ENCODE measurements at regions not wholly inside any gene's neighbourhood (a gene's known extent, or its start where the extent isn't known, plus 50 kb on each side); places are given as distances from the start of the nearest gene placed in this dataset.
"Not testable (repeated sequence)": the region's sequence is repeated elsewhere in the genome, so short reads cannot be mapped to it uniquely, and the experiment has no call there.

DNA sequence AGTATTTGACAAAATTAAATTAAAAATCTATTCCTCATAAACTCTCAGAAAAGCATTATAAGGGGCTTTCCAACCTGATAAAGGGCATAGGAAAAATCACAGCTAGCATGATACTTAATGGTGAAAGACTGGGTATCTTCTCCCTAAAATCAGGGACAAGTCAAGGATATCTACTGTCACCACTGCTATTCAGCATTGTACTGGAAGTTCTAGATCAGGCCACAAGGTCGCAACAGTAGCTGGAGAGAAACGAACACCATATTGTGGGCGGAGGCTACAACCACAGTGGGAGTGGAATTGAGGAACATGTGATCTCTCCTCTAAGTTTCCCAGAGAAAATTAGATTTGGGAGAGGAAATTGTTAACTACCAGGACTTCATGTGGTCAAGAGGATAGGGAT is 70.0 kb upstream of the NAMPT start:
- no peak for DNase-seq (ENCODE audit: low read depth in 4 of 4, low spot score in 3 of 4)

DNA sequence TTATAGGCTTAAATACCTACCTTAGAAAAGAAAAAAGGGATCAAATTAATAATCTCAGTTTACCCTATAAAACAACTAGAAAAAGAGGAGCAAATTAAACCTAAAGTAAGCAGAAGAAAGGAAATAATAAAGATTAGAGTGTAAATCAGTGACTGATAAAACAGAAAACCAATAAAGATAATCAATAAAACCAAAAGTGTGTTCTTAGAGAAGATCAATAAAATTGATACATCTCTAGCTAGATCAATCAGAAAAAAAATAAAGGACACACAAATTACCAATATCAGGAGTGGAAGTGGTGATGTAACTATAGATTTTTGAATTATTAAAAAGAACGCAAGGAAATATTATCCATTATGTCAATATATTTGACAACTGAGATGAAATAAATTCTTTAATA is 69.2 kb upstream of the NAMPT start:
- no peak for DNase-seq (ENCODE audit: low read depth in 4 of 4, low spot score in 3 of 4)

DNA sequence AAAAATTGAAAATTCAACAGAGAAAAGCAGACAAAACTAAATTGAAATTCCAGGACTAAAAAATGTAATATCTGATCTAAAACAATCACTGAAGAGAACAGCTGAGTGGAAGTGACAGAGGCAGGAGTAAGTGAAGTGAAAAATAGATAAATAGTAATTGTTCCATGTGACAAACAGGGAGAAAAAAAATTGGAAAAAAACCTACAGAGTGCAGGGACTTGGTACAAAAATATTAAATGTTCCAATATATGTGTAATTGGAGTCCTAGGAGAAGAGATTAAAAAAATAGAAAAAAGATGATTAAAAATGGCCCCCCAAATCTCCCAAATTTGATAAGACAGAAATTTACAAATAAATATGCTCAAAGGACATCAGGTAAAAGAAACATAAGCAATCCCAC is 63.4 kb upstream of the NAMPT start:
- no peak for DNase-seq (ENCODE audit: low read depth in 4 of 4, low spot score in 3 of 4)

DNA sequence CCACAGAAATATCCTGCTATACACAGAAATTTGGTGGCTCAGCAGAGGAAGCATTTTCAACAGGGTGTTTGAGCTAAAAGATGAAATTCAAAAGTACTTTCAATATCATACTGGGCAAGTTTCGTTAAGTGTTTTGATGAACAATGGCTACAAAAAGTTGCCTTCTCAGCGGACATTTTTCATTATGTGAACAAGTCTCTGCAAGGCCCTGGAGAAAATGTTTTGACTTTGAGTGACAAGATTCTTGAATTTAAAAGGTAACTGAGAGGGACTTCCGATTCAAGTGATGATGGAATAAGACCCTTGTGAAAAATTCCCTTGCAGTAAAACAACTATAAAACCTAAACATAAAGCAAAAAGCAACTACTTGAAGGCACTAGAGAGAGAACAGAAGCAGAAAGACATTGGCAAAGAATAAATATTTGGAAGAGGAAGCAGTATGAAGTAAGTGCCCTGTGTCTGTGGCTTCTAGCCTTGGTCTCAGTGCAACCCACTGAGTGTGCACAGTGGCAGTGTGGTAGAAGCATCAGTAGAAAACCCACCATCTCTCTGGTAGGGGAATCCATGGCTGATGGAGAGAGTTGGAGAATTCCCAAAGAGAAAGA is 62.5 kb upstream of the NAMPT start:
- no peak for DNase-seq (ENCODE audit: low read depth in 4 of 4, low spot score in 3 of 4)

DNA sequence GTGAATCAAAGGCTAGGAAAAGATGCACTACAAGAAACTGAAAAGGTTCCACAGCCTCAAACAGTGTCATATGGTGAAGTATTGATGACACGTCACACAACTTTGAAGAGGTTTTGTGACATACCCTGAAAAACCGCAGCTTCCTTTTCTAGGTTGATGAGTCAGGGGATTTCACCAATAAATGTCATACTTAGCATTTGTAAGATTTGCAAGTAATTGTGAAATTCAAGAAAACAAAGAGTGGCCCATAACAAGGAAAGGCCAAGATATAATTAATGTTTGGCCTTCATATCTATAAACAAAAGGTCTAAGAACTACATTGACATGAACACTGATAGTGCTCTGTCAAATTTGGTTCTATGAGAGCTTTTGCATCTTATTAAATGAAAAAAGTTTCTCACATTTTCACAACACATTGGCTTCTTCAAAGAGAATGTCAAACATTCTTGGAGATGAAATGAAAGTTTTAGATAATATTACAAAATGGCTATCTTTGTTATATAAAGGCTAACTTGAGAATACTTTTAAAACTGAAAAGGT is 62.0 kb upstream of the NAMPT start:
- DNase-seq (ENCODE audit: low read depth in 4 of 4, low spot score in 3 of 4) = no peak

DNA sequence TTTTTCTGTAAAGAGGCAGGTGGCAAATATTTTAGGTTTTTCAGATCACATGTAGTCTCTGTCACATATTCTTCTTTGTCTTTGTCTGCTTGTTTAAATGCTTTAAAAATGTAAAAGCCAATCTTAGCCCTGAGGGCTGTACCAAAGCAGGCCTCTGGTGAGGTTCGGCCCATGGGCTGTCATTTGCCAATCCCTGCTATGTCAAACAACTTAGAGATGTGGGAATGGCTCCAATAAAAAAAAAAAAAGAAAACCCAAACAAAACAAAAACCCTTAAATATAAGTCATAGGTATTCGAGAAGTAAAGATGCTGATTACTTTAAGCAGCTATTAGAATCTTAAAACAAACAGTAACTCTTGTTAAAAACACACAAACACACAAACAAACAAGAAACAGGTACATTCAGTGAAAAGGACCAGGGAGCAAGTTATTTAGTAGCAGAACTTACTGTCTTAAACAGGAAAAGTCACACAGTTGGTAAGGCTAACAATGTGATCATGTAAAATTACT is 61.4 kb upstream of the NAMPT start:
- no peak for DNase-seq (ENCODE audit: low read depth in 4 of 4, low spot score in 3 of 4)

DNA sequence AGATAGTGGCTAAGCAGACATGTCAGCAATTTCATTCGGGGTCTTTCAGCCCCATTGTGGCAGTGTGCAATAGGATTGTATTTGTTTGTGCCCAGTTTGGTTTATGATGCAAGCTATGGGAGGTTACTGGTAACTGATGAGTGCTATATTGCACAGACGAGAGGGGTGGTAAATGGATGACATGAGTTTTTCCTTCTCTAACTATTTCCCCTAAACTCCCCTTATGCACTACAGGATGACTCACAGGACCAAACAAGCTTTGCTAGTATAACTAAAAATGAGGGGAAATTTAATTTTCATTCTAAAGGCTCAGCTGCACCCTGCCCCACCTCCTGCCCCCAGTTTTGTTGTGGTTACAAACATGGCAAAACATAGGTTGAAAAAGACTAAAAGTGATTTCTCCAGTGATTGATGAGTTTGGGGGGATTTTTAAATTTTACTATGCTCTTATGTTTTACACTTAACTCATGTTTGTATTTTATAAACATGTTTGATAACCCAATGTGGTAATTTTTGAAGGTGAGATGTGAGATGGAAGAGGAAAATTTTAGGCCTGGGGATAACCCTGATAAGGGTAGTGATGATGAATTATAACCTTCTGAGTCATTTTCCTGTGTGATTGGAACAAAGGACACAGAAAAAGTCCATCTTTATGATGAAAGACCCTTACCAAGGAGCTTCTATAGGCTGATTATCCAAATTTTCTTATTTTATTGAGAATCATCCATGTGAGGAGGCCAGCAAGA is 60.8 kb upstream of the NAMPT start:
- DNase-seq (ENCODE audit: low read depth in 4 of 4, low spot score in 3 of 4) = no peak

DNA sequence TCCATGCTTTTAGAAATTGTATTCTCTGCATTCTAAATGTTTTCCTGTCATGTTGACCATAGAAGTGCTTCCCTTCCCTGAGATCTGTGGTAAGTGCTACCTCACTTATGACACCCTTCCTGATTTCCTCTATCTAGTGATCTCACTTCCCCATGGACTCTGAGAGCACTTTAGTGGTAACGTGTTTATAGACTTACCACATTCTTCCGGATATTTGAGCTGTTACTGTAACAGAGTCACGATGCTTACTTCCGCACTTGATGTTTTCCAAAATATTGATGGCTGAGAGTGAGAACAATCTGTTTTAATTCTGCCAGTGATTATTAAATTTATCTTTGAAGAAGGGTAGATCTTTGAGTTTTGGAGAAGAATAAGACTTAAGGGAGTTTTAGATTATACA is 60.1 kb upstream of the NAMPT start:
- no peak for DNase-seq (ENCODE audit: low read depth in 4 of 4, low spot score in 3 of 4)

DNA sequence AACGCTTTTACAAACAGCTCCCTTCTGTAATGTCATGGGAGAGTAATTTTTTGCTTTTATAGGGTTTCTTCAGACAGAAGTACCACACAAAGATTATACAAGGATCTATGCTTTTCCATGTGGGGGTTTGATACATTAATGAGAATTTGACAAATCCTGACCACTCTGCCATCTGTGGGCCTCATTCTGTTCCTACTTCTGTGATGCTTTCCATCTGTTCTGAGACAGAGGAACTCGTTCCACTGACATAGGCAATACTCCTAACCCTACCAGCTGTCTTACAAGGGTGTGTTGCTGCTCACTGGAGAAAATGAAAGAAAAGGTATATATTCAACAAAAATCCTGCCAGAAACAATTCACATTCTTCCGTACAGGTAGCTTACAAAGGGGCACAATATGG is 59.4 kb upstream of the NAMPT start:
- no peak for DNase-seq (ENCODE audit: low read depth in 4 of 4, low spot score in 3 of 4)

DNA sequence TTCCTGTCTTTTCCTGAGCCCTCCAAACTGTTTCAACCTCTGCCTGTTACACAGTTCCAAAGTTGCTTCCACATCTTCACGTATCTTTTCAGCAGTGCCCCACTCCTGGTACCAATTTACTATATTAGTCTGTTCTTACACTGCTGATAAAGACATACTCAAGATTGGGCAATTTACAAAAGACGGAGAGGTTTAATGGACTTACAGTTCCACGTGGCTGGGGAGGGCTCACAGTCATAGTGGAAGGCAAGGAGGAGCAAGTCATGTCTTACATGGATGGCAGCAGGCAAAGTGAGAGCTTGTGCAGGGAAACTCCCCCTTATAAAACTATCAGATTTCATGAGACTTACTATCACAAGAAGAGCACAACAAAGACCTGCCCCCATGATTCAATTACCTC is 57.3 kb upstream of the NAMPT start:
- DNase-seq (ENCODE audit: low read depth in 4 of 4, low spot score in 3 of 4) = not testable (repeated sequence)

DNA sequence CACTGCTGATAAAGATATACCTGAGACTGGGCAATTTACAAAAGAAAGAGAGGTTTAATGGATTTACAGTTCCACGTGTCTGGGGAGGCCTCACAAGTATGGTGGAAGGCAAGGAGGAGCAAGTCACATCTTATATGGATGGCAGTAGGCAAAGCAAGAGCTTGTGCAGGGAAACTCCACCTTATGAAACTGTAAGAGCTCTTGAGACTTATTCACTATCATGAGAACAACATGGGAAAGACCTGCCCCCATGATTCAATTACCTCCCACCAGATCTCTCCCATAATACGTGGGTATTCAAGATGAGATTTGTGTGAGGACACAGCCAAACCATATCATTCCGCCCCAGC is 55.4 kb upstream of the NAMPT start:
- not testable (repeated sequence) for DNase-seq (ENCODE audit: low read depth in 4 of 4, low spot score in 3 of 4)

DNA sequence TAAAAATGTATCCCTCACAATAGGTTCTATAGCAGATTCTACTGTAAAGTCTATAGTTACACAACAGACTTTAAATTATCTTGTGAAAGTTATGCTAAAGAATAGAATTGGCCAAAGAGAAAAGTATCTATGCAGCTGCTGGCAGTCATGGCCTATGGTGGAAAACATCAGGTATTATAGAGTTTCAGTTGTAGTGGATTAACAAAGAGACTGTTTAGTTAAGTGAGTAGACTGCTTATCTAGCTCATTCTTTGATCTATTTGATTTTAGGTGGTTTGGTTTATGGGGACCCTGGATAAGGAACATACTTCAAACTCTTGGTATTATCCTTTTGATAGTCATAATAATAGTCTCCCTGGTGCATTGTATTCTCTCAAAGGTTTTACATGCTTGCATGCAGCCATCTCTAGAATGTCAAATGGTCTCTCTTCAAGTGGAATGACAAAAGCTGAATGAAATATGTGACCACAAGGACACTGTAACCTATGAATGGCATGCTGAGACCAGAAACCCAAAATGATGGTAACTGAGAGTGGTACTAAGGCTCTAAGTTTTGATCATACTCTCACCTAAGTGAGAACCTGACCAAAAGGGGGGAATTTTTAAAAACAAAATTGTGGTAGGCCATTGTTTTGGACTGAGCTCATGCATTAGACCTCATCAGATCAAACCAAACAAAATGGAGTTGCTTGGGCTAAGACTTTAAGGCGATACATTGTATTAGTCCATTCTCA is 54.9 kb upstream of the NAMPT start:
- DNase-seq (ENCODE audit: low read depth in 4 of 4, low spot score in 3 of 4) = no peak

DNA sequence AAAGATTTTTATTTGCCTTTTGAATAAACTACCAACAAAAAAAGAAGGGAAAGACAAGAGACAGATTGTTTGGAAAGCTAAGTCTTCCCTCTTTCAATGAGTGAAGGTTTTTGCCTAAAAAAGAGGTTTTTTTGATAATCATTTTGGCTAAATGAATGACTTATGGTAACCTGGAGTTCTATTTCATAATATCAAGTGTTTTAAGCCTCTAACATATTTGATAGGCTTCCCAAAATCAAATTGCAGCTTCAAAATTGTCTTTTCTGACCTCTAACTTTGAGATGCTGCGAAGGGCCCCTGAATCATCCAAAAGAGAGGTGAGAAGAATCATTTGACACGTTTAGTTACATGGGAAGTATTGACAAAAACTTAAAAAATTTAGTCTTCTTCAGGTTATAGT is 53.0 kb upstream of the NAMPT start:
- no peak for DNase-seq (ENCODE audit: low read depth in 4 of 4, low spot score in 3 of 4)

DNA sequence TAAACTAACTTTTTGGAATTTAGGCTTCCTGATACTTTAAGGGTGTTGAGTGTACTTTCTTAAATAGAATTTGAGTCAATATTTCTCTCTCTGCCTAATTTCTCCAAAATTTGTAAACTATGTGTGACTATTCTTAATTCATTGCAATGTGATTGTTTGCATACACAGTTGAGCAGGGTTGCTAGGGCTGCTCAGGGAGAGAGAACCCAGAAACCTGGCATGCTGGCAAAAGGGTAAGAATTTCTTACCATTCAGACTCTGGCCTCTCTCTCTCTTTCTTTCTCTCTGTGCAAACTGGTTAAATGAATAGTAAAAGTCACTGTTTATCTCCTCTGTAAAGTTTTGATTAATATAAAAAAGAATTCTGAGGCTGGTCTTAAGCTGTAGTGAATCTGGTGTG is 51.0 kb upstream of the NAMPT start:
- no peak for DNase-seq (ENCODE audit: low read depth in 4 of 4, low spot score in 3 of 4)
